Psoas muscle (tissue), 7 donors: ENCODE measurements at regions not wholly inside any gene's neighbourhood (a gene's known extent, or its start where the extent isn't known, plus 50 kb on each side); places are given as distances from the start of the nearest gene placed in this dataset.

Source experiments
- ATAC-seq, 4 donors: fragments of 200-7000 bp; cut with Tn5 transposase; one replicate each; pipeline ENCODE4 v1.9.1; 2020; ENCODE audit warnings: moderate library complexity in 3 of 4, mild to moderate bottlenecking in 2 of 4
- DNase-seq, 2 donors: peaks; one replicate each; pipeline ENCODE4 v3.0.0-alpha.2; 2020
- H3K27ac ChIP-seq: fragments of 200-600 bp; one replicate; pipeline ENCODE4 v1.8.0; 2022
- H3K27me3 ChIP-seq, 3 donors: fragments of 200-600 bp in 1 of 3; one replicate each; pipeline versions ENCODE4 v1.6.1 to v1.8.0; 2013 to 2022; ENCODE audit warnings: low read length in 2 of 3, mild to moderate bottlenecking in 2 of 3, moderate library complexity in 1 of 3; ENCODE audit not compliant: insufficient read depth in 3 of 3
- H3K36me3 ChIP-seq, 2 donors: fragments of 200-600 bp in 1 of 2; one replicate each; pipeline versions ENCODE4 v1.6.1 to v1.8.0; 2013 to 2022; ENCODE audit warnings: low read depth in 1 of 2, mild to moderate bottlenecking in 1 of 2, moderate library complexity in 1 of 2; ENCODE audit not compliant: insufficient read depth in 1 of 2
- H3K4me1 ChIP-seq: fragments of 200-600 bp; one replicate; pipeline ENCODE4 v1.8.0; 2022
- H3K4me3 ChIP-seq: fragments of 200-600 bp; one replicate; pipeline ENCODE4 v1.8.0; 2022; ENCODE audit warnings: mild to moderate bottlenecking
- H3K9me3 ChIP-seq: fragments of 200-600 bp; one replicate; pipeline ENCODE4 v1.8.0; 2022
- CTCF ChIP-seq: fragments of 200-600 bp; IDR thresholded peaks from one replicate; pipeline ENCODE4 v1.8.0; 2022; ENCODE audit warnings: antibody characterized with exemption
- WGBS, 3 donors: extraction: QIAGEN DNeasy Blood & Tissue Kit; methylation state at CpG; one replicate each; pipeline versions ENCODE4 v1.1.6 to v1.1.7; 2013; 5-methylcytosine and 5-hydroxymethylcytosine counted together
- intact Hi-C, 2 donors: fragments of 100-400 bp; cut with DNase I; formaldehyde crosslinking; loops; one replicate each; pipeline versions ENCODE4 v1.11.0 to v1.14.2; 2022
- donor health status: healthy with polysubstance abuse.
- donor health status: DM: no; HTN: no; CAD: no; lungs with moderate emphysema.
- donor health status: Bipolar disorder and iron deficiency.
- donor health status: healthy.
- donor health status: DM: yes; HTN: yes; CAD: no.
- donor health status: DM: no; HTN: no; CAD: no.
- donor health status: DM: yes; HTN: yes; CAD: no.

DNA sequence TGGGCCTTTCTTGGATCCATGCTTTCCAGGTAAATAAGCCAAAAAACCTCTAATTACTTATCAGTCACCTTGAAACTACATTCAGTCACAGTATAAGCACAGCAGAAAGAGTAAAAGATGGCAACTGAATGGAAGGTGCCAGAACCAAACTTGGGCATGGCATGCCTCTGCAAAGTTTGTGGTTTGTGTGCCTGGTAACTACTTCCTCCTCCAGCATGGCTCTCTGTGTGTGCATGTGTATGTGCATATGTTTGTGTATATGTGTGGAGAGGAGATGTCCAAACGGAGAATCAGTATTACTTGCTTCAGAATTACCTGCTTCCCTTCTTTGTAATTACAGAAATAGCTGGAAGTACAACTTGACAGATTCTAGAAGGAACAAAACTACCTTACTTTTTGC, 67.5 kb downstream of the AGTR2 start:
- ATAC-seq (no peak), DNase-seq (no peak)
- no peak for TF ChIP-seq CTCF
- intact Hi-C loops = no loop called here
- WGBS, 3 donors = 36 to 73% (median 62%) methylated on average over 1 of the region's 1 CpG
- Histone ChIP-seq H3K27ac (no peak overlapping the region), H3K4me1 (no peaks in the 10 kb centered on the region), H3K27me3 (no peaks in the 10 kb centered on the region), H3K9me3 (peaks cover 7% of the 10 kb centered on the region), H3K4me3 (no peak overlapping the region), H3K36me3 (no peaks in the 10 kb centered on the region)

- Histone ChIP-seq H3K36me3 (no peaks in the 10 kb centered on the region), H3K27me3 (no peaks in the 10 kb centered on the region), H3K4me3 (no peak overlapping the region), H3K27ac (no peak overlapping the region), H3K4me1 (no peaks in the 10 kb centered on the region), H3K9me3 (peaks cover 7% of the 10 kb centered on the region)
- TF ChIP-seq CTCF = no peak
- DNase-seq = no peak
- ATAC-seq = no peak
- WGBS, 3 donors = 55 to 76% (median 60%) methylated on average over 2 of the region's 2 CpGs
- intact Hi-C loops = no loop called here
Measured at GRCh38 chrX:116238567-116239255, 68.2 kb downstream of the AGTR2 start.

DNA sequence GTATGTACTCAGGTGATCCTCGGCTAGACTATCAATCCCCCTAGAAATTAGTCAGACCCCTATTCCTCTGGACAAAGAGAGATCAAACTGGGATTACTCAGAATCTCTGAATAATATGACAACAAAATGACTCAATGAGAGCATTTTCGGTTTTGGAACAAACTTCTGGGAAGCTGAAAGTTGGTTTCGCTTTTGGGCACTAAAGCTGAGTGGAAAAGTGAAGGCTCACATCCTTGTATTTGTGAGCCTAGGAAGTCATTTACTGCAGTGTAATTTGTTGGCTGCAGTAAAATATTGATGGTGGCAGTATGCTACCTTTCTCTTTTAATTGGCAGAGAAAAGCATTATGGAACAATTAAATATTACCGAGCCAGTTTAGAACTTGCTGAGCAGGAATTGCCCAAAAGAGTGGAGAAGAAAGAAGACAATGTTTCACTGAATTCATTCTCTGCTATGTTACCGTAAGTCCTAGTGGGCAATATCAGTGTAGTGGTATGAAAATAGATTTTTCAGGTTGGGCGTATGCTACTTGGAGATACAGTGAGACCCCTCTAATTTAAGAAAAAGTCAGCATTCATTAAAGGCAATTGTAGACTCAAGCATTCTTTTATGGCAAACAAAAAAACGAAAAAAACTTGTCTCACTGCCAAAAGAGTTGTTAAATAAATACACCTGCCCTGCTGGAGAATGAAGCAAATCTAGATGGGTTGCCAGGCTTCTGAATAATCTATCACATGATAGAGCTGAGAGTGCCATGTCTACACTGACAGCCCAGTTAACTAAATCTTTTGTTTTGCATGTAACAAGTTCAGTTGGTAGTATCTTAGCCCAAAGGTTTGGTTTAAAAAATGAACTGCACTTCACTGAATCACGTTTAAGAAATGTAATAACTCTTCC, 69.6 kb downstream of the AGTR2 start:
- intact Hi-C loops = no loop called here
- Histone ChIP-seq H3K27ac (no peak overlapping the region), H3K27me3 (no peaks in the 10 kb centered on the region), H3K4me1 (no peaks in the 10 kb centered on the region), H3K4me3 (no peak overlapping the region), H3K9me3 (no peaks in the 10 kb centered on the region), H3K36me3 (no peaks in the 10 kb centered on the region)
- DNase-seq = no peak
- TF ChIP-seq CTCF = no peak
- no peak for ATAC-seq
- WGBS, 3 donors = 55 to 67% (median 59%) methylated on average over 8 of the region's 8 CpGs

GRCh38 chrX:116241001-116241400, 70.5 kb downstream of the AGTR2 start:
- Histone ChIP-seq H3K4me1 (no peaks in the 10 kb centered on the region), H3K36me3 (no peaks in the 10 kb centered on the region), H3K27ac (no peak overlapping the region), H3K9me3 (no peaks in the 10 kb centered on the region), H3K27me3 (no peaks in the 10 kb centered on the region), H3K4me3 (no peak overlapping the region)
- DNase-seq (no peak), ATAC-seq (no peak)
- intact Hi-C loops = no loop called here
- TF ChIP-seq CTCF = no peak
